Right ventricle myocardium inferior (tissue), 1 donor: ENCODE measurements at regions not wholly inside any gene's neighbourhood (a gene's known extent, or its start where the extent isn't known, plus 50 kb on each side); places are given as distances from the start of the nearest gene placed in this dataset.
A peak's percentile ranks its signal among the peaks of the same experiment; 100 is the strongest.

Experiments used
- ATAC-seq: fragments of 200-7000 bp; cut with Tn5 transposase; one replicate; pipeline ENCODE4 v1.9.1; 2020; ENCODE audit warnings: mild to moderate bottlenecking, moderate library complexity
- DNase-seq: peaks from one replicate; pipeline ENCODE4 v3.0.0; 2021; ENCODE audit errors: missing footprints
- intact Hi-C: fragments of 100-400 bp; cut with DNase I; formaldehyde crosslinking; loops from one replicate; pipeline ENCODE4 v1.11.0; 2022
- donor health status: DM: no; HTN: yes; CAD: no; lungs with severe emphysema.

- DNase-seq = no peak
- no peak for ATAC-seq
- intact Hi-C loops = no loop called here
Measured at GRCh38 chr12:104864668-104865067, 93.4 kb downstream of the SLC41A2 start.

GRCh38 chr12:104863296-104863948 lies 94.7 kb downstream of the SLC41A2 start:
- intact Hi-C loops = no loop called here
- ATAC-seq = peak; percentile 20
- DNase-seq = no peak

- intact Hi-C loops = loop anchor here (5.0 to 10.0 kb wide), 3 partner anchors 64 to 177 kb away; no protein-coding TSS in a partner anchor
- no peak for DNase-seq
- no peak for ATAC-seq
Measured at GRCh38 chr12:104858611-104859543, 99.2 kb downstream of the SLC41A2 start.

DNA sequence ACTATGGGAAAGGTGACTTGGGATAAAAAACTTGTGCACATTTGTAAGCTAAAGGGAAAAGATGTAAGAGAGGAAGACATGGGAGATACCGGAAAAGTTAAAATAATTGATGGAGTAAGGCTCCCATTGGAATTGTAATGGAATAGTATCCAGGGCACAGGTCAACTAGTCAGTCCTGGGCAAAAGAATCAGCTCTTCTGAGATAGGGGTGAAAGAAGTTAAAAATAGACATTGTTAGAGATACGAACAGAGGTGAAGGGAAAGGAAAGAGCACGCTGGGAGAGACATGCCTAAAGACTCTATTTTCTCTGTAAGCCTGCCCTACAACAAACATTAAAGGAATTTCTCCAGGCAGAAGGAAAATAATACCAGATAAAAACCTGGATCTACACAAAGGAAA lies 101.6 kb downstream of the SLC41A2 start:
- ATAC-seq = peak; percentile 85
- no peak for DNase-seq
- intact Hi-C loops = loop anchor here (5.0 to 10.0 kb wide), 3 partner anchors 62 to 174 kb away; no protein-coding TSS in a partner anchor

- intact Hi-C loops = loop anchor here (5.0 to 10.0 kb wide), 3 partner anchors 61 to 173 kb away; no protein-coding TSS in a partner anchor
- DNase-seq (no peak), ATAC-seq (peak; percentile 54)
Measured at GRCh38 chr12:104855599-104855998, 102.5 kb downstream of the SLC41A2 start.

DNA sequence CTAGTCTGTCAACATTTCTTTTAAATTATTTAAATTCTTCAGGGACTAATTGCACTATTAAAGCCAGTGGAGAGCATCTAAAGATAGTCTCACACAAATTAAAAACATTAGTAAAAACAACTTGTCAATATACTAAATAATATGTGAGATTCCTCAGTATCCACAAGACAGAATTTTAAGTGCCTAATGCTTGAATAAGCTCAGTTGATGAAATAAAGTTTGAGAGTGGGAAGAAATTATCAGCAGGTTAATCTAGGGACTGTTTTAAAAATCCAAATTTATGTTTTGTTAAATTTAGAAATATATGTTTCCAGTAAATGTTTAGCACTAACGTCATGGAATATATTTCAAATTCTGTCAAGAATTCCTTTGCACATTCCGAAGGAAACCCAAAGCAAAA lies 105.2 kb downstream of the SLC41A2 start:
- intact Hi-C loops = loop anchor here (10.0 kb wide), 2 partner anchors 58 to 108 kb away; no protein-coding TSS in a partner anchor
- no peak for ATAC-seq
- DNase-seq = no peak

DNA sequence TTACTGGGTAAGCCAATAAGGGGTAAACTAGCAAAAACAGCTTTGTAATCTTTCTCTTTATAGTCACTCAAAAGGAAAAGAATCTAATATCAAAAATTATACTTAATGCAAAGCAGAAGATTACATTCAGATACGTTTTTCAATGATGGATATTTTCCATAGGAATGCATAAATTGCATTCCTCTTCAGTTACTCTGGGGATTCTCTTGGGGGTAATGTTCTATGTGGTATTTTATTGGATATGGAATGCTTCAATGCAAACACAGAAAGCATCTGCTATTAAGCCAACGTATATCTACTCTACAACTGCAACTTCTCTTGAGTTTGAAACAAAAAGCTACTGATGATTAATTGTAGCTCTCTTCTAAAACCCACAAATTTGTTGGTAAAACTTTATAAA lies 106.0 kb downstream of the SLC41A2 start:
- no peak for DNase-seq
- no peak for ATAC-seq
- intact Hi-C loops = loop anchor here (10.0 kb wide), 2 partner anchors 57 to 107 kb away; no protein-coding TSS in a partner anchor

DNA sequence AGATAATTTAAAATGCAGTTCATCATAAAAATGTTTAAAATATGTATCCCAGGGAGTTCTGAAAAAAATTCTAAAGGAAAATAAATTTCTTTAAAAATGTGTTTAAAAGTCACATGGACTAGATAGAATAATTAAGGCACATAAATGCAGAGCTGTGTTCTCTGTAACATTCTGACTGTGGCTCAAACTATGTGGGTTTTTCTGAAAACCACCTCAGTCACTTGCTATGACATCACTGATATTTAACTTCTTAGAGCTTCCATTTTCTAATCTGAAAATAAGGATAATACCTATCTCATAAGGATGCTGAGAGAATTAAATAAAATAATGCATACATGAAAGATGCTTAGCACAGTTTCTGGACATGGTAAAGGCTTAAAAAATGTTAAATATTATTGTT lies 107.3 kb downstream of the SLC41A2 start:
- no peak for ATAC-seq
- intact Hi-C loops = loop anchor here (10.0 kb wide), 2 partner anchors 56 to 106 kb away; no protein-coding TSS in a partner anchor

DNA sequence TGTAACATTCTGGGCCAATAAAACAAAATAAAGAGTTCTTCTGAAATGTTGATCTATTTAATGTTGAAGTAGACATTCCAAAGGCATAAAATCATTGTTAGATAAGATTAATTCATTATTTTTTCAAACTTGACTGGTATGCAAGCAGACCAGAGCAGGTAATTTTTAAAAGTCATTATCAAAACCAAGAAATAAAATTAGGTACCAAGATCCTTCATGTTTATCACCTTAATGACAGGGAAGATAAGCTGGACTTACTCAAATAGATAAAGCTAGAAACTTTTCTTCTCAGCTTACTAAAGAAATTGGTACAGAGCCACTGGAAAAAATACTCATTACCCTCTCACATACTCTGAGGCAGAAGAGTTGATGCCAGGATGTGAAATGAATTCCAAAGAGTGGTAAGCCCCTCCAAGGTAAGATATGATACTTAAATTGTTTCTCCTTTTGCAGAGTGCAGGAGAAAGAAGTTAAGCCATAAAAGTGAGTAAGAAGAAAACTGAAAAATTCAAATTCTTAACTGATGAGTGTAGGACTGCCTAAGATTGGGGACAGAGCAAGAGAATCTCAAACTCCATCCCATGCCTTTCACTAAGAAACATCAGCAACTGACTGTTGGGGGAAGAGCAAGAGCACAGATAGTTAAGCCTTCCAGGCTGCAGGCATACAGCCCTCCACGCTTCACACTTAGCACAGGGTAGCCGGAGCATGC lies 111.9 kb downstream of the SLC41A2 start:
- intact Hi-C loops = no loop called here
- ATAC-seq (no peak), DNase-seq (no peak)

More for the DNA sequence above, 107.3 kb downstream of the SLC41A2 start:
- no peak for DNase-seq

- ATAC-seq = no peak
- DNase-seq = no peak
Measured at GRCh38 chr12:104844123-104844522, 114.0 kb downstream of the SLC41A2 start.

GRCh38 chr12:104840262-104840661 lies 117.8 kb downstream of the SLC41A2 start:
- intact Hi-C loops = no loop called here
- no peak for ATAC-seq
- no peak for DNase-seq

More at GRCh38 chr12:104844123-104844522, 114.0 kb downstream of the SLC41A2 start:
- intact Hi-C loops = no loop called here

- intact Hi-C loops = no loop called here
- ATAC-seq = no peak
- DNase-seq = no peak
Measured at GRCh38 chr12:104835317-104835716, 122.8 kb downstream of the SLC41A2 start.

DNA sequence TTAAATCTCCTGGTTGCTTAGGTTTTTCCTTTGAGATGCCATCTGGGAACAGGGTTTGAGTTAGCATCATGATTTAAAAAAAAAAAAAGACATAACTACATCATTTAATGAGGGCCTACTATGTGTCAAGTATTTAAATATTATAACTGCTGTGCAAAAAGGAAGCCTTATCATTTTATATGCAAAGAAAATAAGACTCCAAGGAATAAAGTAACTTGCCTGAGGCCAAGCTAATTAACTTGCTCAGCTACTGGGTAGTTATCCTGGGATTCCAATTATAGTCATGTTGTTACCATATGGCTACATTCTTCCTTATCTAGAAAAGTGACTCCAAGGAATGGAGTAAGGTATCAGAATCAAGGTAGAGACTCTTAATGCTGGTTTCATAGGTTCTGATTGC lies 123.5 kb downstream of the SLC41A2 start:
- intact Hi-C loops = no loop called here
- DNase-seq (no peak), ATAC-seq (no peak)

DNA sequence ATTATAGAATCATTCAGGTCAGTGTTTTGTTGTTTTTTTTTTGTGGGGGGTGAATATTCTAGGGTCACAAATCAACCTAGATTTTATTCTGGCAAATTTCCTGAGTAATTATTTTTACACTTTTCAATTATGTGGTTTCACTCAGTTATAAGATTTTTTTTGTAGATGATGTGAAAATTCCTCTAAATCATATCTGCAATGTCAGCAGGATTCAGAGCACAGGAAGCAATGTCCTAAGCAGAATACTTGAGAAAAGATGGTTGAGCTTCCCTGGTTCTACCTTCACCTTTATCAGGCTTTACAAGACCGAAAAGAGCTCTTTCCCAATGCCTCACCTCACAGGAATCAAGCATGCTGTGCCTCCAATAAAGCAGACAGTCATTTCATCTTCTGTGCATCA lies 124.3 kb downstream of the SLC41A2 start:
- intact Hi-C loops = no loop called here

GRCh38 chr12:104828015-104828414 lies 130.1 kb downstream of the SLC41A2 start:
- ATAC-seq = peak; percentile 42
- intact Hi-C loops = no loop called here
- DNase-seq = no peak

More for the DNA sequence above, 124.3 kb downstream of the SLC41A2 start:
- ATAC-seq (no peak), DNase-seq (no peak)

- no peak for DNase-seq
- no peak for ATAC-seq
- intact Hi-C loops = no loop called here
Measured at GRCh38 chr12:104827587-104827986, 130.5 kb downstream of the SLC41A2 start.

DNA sequence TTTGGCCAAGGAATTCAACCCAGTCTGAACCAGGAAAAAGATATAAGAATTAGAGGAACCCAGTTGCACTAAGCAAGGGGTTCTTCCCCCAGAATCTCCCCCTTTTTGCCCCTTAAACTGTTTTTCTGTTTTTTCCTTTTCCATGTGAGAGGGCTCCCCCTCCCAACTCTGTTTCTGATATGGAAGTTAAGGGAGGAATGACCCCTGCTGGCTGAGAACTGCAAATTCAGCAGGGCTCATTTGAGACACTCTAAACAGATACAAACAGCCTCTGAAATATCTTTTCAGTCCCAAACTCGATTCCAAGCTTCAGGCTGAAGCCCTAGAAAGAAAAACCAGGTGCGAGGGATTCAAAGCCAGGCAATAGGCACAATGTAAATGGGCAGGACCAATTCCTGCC lies 132.7 kb downstream of the SLC41A2 start:
- DNase-seq (no peak), ATAC-seq (no peak)
- intact Hi-C loops = no loop called here

- peak; percentile 37 for ATAC-seq
- DNase-seq = peak; percentile 59
- intact Hi-C loops = no loop called here
Measured at GRCh38 chr12:104823985-104824461, 134.1 kb downstream of the SLC41A2 start.

DNA sequence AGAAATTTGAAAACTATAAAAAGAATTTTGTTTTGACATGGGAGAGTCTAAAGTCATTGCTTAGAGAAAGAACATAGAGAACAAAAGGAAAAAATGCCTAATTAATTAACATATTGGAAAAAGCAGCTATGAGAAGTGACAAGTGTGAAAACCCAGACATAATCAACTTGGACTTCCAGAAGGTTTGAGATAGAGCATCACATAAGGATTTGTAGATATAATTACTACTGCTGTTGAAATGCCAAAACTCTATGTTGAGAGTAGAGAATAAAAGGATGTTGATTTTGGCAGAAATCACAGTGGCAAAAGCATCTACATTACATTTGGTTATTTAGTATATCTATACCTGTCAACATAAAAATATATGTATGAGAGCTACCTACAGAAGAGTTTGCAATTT lies 135.1 kb downstream of the SLC41A2 start:
- no peak for DNase-seq
- intact Hi-C loops = no loop called here
- ATAC-seq = no peak
